Adrenal gland (tissue), 5 donors: ENCODE measurements at regions not wholly inside any gene's neighbourhood (a gene's known extent, or its start where the extent isn't known, plus 50 kb on each side); places are given as distances from the start of the nearest gene placed in this dataset.

Source experiments
- CTCF ChIP-seq, 6 experiments: fragments of 450-650 bp in 4 of 6; fragments of 200-600 bp in 2 of 6; sonication (generic) in 1 of 6; IDR thresholded peaks; 1 replicate in 5 of 6; 2 replicates in 1 of 6; pipeline versions ENCODE4 v1.5.1 to v1.8.0; 2016 to 2021; ENCODE audit warnings: antibody characterized with exemption in 6 of 6, mild to moderate bottlenecking in 2 of 6, moderate library complexity in 1 of 6
- POLR2A ChIP-seq, 2 donors: fragments of 450-650 bp; IDR thresholded peaks; one replicate each; pipeline ENCODE4 v1.6.1; 2017; ENCODE audit warnings: antibody characterized with exemption in 2 of 2, mild to moderate bottlenecking in 2 of 2, moderate library complexity in 1 of 2
- donor health status: DM: no; HTN: no; CAD: no.

DNA sequence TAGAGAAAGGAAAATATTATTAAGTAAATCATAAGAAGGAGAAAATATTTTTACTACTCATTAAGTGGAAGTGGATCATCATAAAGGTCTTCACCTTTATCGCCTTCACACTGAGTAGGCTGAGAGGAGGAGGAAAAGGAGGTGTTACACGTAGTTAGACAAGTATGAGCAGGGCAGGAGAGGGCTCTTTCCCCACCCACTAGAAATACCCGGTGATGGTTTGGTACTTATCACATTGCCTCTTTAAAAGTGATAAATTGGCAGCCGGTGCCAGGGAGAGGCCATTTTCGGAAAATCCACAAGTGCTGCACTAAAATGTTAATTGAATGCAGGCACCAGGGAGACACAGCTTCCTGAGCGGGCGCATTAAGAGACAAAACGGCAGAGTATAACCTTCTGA, 598.7 kb upstream of the SOX11 start:
- TF ChIP-seq CTCF (IDR thresholded peaks at IDR 0.05) (no peak), POLR2A (IDR thresholded peaks at IDR 0.05) (no peak)
